NB4 (cell line): ENCODE measurements at regions not wholly inside any gene's neighbourhood (a gene's known extent, or its start where the extent isn't known, plus 50 kb on each side); places are given as distances from the start of the nearest gene placed in this dataset.

Experiments used
- DNase-seq: peaks from one replicate; pipeline ENCODE4 v3.0.0; 2010; ENCODE audit warnings: low read depth
- H3K4me3 ChIP-seq: one replicate; pipeline ENCODE4 v1.5.1; 2011; ENCODE audit warnings: mild to moderate bottlenecking, low read depth, low read length, moderate library complexity
- CTCF ChIP-seq: IDR thresholded peaks from one replicate; pipeline ENCODE4 v1.5.1; 2012; ENCODE audit warnings: low read depth, low read length
- MYC ChIP-seq: IDR thresholded peaks from 2 replicates; pipeline ENCODE4 v1.6.1; 2011; ENCODE audit warnings: low read depth, low read length
- POLR2A ChIP-seq: IDR thresholded peaks from 2 replicates; pipeline ENCODE4 v1.6.1; 2011; ENCODE audit warnings: mild to moderate bottlenecking; ENCODE audit not compliant: insufficient read length; ENCODE audit errors: extremely low read depth
- TF ChIP-seq, protein P1 (sequence below): IDR thresholded peaks from 2 replicates; pipeline ENCODE4 v1.6.1; 2011; ENCODE audit warnings: low read depth, low read length

GRCh38 chr9:15048772-15049171 is 138.5 kb upstream of the FREM1 start:
- no peak overlapping the region for H3K4me3 ChIP-seq
- no peak for DNase-seq
- TF ChIP-seq, protein P1, sequence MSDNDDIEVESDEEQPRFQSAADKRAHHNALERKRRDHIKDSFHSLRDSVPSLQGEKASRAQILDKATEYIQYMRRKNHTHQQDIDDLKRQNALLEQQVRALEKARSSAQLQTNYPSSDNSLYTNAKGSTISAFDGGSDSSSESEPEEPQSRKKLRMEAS, result no peak
- TF ChIP-seq CTCF, result no peak
- TF ChIP-seq MYC, result no peak
- no peak for TF ChIP-seq POLR2A

- no peak overlapping the region for H3K4me3 ChIP-seq
- TF ChIP-seq CTCF (no peak), POLR2A (no peak), MYC (no peak)
- TF ChIP-seq, protein P1, result no peak
- no peak for DNase-seq
Measured at GRCh38 chr9:15047028-15047551, 136.9 kb upstream of the FREM1 start.

DNA sequence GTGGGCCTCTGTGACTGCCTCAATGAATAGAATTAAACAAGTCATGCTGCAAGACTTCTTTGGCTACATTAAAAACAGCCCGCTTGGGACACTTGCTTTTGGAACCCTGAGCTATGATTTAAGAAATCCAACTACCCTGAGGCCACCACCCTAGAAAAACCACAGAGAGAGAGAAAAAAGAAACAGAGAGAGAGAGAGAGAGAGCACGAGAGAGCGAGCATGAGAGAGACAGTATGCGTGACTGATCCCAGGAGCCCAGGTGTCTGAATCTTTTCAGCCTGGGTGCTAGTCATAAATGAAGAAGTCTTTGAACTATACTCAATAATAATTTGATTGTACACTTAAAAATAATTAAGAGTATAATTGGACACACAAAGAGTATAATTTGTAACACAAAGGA is 123.1 kb upstream of the FREM1 start:
- TF ChIP-seq, protein P1, result no peak
- no peak for TF ChIP-seq CTCF
- TF ChIP-seq MYC, result no peak
- TF ChIP-seq POLR2A, result no peak
- no peak for DNase-seq
- H3K4me3 ChIP-seq, result no peak overlapping the region

DNA sequence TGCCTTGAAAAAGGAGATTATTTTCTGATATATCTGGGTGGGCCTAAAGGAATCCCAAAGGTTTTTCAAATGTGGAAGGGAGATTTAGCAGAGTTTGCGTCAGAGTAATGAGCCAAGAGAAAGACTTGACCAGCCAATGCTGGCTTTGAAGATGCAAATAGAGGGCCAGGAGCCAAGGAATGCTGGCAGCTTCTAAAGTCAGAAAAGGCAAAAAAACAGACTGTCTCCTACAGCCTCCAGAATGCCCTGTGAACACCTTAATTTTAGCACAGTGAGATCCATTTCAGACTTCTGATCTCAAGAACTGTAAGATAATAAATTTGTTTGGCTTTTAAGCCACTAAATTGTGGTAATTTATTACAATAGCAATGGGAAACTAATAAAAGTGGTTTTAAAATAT is 122.6 kb upstream of the FREM1 start:
- no peak for DNase-seq
- H3K4me3 ChIP-seq, result no peak overlapping the region
- TF ChIP-seq, protein P1, result no peak
- TF ChIP-seq MYC (no peak), CTCF (no peak), POLR2A (no peak)

GRCh38 chr9:15021146-15021545 is 110.9 kb upstream of the FREM1 start:
- TF ChIP-seq, protein P1, result no peak
- no peak for TF ChIP-seq CTCF
- no peak for TF ChIP-seq POLR2A
- TF ChIP-seq MYC, result no peak
- DNase-seq, result no peak
- no peak overlapping the region for H3K4me3 ChIP-seq

DNA sequence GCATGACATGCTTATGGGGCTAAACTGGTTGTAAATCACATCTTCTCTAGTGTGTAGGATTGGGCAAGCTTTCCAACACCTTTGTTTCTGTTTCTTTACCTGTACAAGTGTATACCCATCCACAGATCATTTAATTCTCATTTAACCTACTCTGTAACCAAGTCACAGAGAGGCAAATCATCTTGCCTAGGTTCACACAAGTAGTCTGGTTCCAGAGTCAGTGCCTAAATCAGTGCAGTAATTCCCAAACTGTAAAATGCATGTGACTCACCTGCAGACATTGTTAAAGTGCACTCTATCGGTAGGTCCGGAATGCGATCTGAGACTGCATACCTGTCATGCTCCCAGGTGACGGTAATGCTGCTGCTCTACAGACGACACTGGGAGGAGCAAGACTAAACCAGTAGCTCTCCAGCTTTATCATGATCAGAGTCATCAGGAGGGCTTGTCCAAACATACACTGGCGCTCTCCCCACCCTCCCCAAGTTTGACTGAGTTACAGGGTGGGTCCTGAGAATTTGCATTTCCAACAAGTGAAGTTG is 107.9 kb upstream of the FREM1 start:
- TF ChIP-seq POLR2A, result no peak
- TF ChIP-seq CTCF, result no peak
- TF ChIP-seq, protein P1, result no peak
- no peak for TF ChIP-seq MYC
- DNase-seq, result no peak
- H3K4me3 ChIP-seq, result no peak overlapping the region
